ENCODE measurements at regions not wholly inside any gene's neighbourhood (a gene's known extent, or its start where the extent isn't known, plus 50 kb on each side); places are given as distances from the start of the nearest gene placed in this dataset.

- TF ChIP-seq CTCF (IDR thresholded peaks at IDR 0.05) (no peak), POLR2A (IDR thresholded peaks at IDR 0.05) (no peak)
These were observed 95.1 kb upstream of the CCBE1 start for GRCh38 chr18:59792353-59792752.
